ENCODE measurements at regions not wholly inside any gene's neighbourhood (a gene's known extent, or its start where the extent isn't known, plus 50 kb on each side); places are given as distances from the start of the nearest gene placed in this dataset.

GRCh38 chr15:72979791-72980190 lies 72.5 kb upstream of the NEO1 start:
- Histone ChIP-seq H3K27ac (no peak overlapping the region), H3K4me1 (replicated peaks; ENCODE audit: insufficient read depth) (no peaks in the 10 kb centered on the region), H3K79me2 (ENCODE audit: low read depth) (no peaks in the 10 kb centered on the region), H3K4me2 (no peak overlapping the region), H3F3A (ENCODE audit: insufficient read depth, low read depth) (no peaks in the 10 kb centered on the region), H4K20me1 (ENCODE audit: insufficient read depth) (no peaks in the 10 kb centered on the region), H3K27me3 (ENCODE audit: insufficient read depth, low read depth) (peaks cover 36% of the 10 kb centered on the region), H3K4me3 (no peak overlapping the region), H3K36me3 (ENCODE audit: low read depth) (no peaks in the 10 kb centered on the region), H3K9me3 (ENCODE audit: insufficient read depth, low read depth) (no peaks in the 10 kb centered on the region), H2AFZ (no peak overlapping the region), H3K9me2 (ENCODE audit: insufficient read depth) (no peaks in the 10 kb centered on the region)
- BruUV-seq (replicated peaks), result no TSS peak
- TF ChIP-seq EZH2 (IDR thresholded peaks at IDR 0.05; ENCODE audit: low read depth), result no peak
- no peak for TF ChIP-seq CTCF (conservative IDR thresholded peaks at IDR 0.05)
- ChIA-PET POLR2A (ENCODE audit: unreplicated experiment) (no interaction called here), CTCF (no interaction called here)
- DNase-seq, result no peak
- intact Hi-C loops (cut with micrococcal nuclease; ENCODE audit: unreplicated experiment), result no loop called here

GRCh38 chr15:72979308-72979707 lies 73.0 kb upstream of the NEO1 start:
- H3K9me2 ChIP-seq (ENCODE audit: insufficient read depth), result no peaks in the 10 kb centered on the region
- no peak for DNase-seq
- TF ChIP-seq CTCF (conservative IDR thresholded peaks at IDR 0.05) (no peak), EZH2 (IDR thresholded peaks at IDR 0.05; ENCODE audit: low read depth) (no peak)
- intact Hi-C loops (cut with micrococcal nuclease; ENCODE audit: unreplicated experiment), result no loop called here
- CTCF ChIA-PET, result no interaction called here
- POLR2A ChIA-PET (ENCODE audit: unreplicated experiment), result no interaction called here
- H3K79me2 ChIP-seq (ENCODE audit: low read depth), result no peaks in the 10 kb centered on the region
- no peaks in the 10 kb centered on the region for H3K9me3 ChIP-seq (ENCODE audit: insufficient read depth, low read depth)
- no peak overlapping the region for H2AFZ ChIP-seq
- H3F3A ChIP-seq (ENCODE audit: insufficient read depth, low read depth), result no peaks in the 10 kb centered on the region
- H3K27ac ChIP-seq, result no peak overlapping the region
- peaks cover 36% of the 10 kb centered on the region for H3K27me3 ChIP-seq (ENCODE audit: insufficient read depth, low read depth)
- H4K20me1 ChIP-seq (ENCODE audit: insufficient read depth), result no peaks in the 10 kb centered on the region
- BruUV-seq (replicated peaks), result no TSS peak
- H3K4me3 ChIP-seq, result no peak overlapping the region
- H3K4me2 ChIP-seq, result no peak overlapping the region
- no peaks in the 10 kb centered on the region for H3K4me1 ChIP-seq (replicated peaks; ENCODE audit: insufficient read depth)
- no peaks in the 10 kb centered on the region for H3K36me3 ChIP-seq (ENCODE audit: low read depth)

GRCh38 chr15:72978223-72978622 lies 74.0 kb upstream of the NEO1 start:
- Histone ChIP-seq H3K4me1 (replicated peaks; ENCODE audit: insufficient read depth) (no peaks in the 10 kb centered on the region), H3K4me2 (no peak overlapping the region), H3K27me3 (ENCODE audit: insufficient read depth, low read depth) (peaks cover 40% of the 10 kb centered on the region), H3K36me3 (ENCODE audit: low read depth) (no peaks in the 10 kb centered on the region), H3K4me3 (no peak overlapping the region), H3K9me2 (ENCODE audit: insufficient read depth) (no peaks in the 10 kb centered on the region), H3F3A (ENCODE audit: insufficient read depth, low read depth) (no peaks in the 10 kb centered on the region), H3K79me2 (ENCODE audit: low read depth) (no peaks in the 10 kb centered on the region), H4K20me1 (ENCODE audit: insufficient read depth) (no peaks in the 10 kb centered on the region), H3K9me3 (ENCODE audit: insufficient read depth, low read depth) (no peaks in the 10 kb centered on the region), H3K27ac (no peak overlapping the region), H2AFZ (no peak overlapping the region)
- POLR2A ChIA-PET (ENCODE audit: unreplicated experiment), result no interaction called here
- intact Hi-C loops (cut with micrococcal nuclease; ENCODE audit: unreplicated experiment), result no loop called here
- CTCF ChIA-PET, result no interaction called here
- no peak for TF ChIP-seq CTCF (conservative IDR thresholded peaks at IDR 0.05)
- no peak for TF ChIP-seq EZH2 (IDR thresholded peaks at IDR 0.05; ENCODE audit: low read depth)
- no peak for DNase-seq
- BruUV-seq (replicated peaks), result no TSS peak
